Esophagus muscularis mucosa (tissue), 3 donors: ENCODE measurements at regions not wholly inside any gene's neighbourhood (a gene's known extent, or its start where the extent isn't known, plus 50 kb on each side); places are given as distances from the start of the nearest gene placed in this dataset.
"Not testable (repeated sequence)": the region's sequence is repeated elsewhere in the genome, so short reads cannot be mapped to it uniquely, and the experiment has no call there.

ENCODE experiments used
- CTCF ChIP-seq, 3 experiments: fragments of 200-600 bp in 2 of 3; fragments of 450-650 bp in 1 of 3; sonication (generic) in 2 of 3; IDR thresholded peaks; one replicate each; pipeline ENCODE4 v1.5.1; 2017 to 2019; ENCODE audit warnings: antibody characterized with exemption in 3 of 3, mild to moderate bottlenecking in 2 of 3, moderate library complexity in 1 of 3
- POLR2AphosphoS5 ChIP-seq, 2 donors: sonication (generic); formaldehyde crosslinking; IDR thresholded peaks; one replicate each; pipeline ENCODE4 v1.6.1; 2017; ENCODE audit warnings: antibody characterized with exemption in 2 of 2

GRCh38 chr22:46034480-46034879 lies 57.5 kb upstream of the WNT7B start:
- TF ChIP-seq POLR2AphosphoS5, CTCF (IDR thresholded peaks at IDR 0.05): not testable (repeated sequence)
